Coronary artery (tissue), 2 donors: ENCODE measurements at regions not wholly inside any gene's neighbourhood (a gene's known extent, or its start where the extent isn't known, plus 50 kb on each side); places are given as distances from the start of the nearest gene placed in this dataset.

Experiments
- DNase-seq: peaks from one replicate; pipeline ENCODE4 v3.0.0-alpha.2; 2017; ENCODE audit warnings: low spot score
- H3K27ac ChIP-seq, 2 donors: fragments of 200-600 bp; sonication (generic); one replicate each; pipeline ENCODE4 v1.5.1; 2016 to 2019
- H3K4me3 ChIP-seq: fragments of 200-600 bp; sonication (generic); 2 replicates; pipeline ENCODE4 v1.5.1; 2016; ENCODE audit warnings: mild to moderate bottlenecking, moderate library complexity
- TF ChIP-seq, protein P1 (sequence below): fragments of 200-600 bp; sonication (generic); IDR thresholded peaks from one replicate; pipeline ENCODE4 v1.5.1; 2019; ENCODE audit warnings: antibody characterized with exemption

DNA sequence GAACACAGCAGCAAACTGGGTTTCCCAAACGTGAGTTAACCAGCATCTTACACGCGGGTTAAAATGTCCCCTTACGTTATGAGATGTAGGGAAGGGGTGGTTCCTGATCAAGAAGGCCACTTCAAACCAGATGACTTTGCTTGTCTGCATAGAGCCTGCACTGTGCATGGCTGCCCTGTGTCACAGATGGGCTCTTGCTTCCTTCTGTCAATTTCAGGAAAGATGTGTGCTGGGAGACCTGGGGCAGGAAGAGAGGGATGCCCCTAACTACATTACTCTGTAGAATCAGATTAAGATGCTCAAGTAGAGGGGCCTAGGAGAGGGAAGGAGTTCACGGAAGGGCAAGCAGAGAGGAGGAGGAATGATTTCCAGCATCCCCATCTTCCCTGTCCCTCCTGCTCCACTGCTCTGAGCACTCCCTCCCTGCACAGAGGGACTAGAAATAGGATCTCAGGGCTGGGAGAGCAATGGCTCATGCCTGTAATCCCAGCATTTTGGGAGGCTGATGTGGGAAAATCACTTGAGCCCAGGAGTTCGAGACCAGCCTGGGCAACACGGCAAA is 63.5 kb upstream of the ZMYND8 start:
- no peak overlapping the region for H3K4me3 ChIP-seq
- no peak for DNase-seq
- H3K27ac ChIP-seq = no peak overlapping the region
- TF ChIP-seq, protein P1, sequence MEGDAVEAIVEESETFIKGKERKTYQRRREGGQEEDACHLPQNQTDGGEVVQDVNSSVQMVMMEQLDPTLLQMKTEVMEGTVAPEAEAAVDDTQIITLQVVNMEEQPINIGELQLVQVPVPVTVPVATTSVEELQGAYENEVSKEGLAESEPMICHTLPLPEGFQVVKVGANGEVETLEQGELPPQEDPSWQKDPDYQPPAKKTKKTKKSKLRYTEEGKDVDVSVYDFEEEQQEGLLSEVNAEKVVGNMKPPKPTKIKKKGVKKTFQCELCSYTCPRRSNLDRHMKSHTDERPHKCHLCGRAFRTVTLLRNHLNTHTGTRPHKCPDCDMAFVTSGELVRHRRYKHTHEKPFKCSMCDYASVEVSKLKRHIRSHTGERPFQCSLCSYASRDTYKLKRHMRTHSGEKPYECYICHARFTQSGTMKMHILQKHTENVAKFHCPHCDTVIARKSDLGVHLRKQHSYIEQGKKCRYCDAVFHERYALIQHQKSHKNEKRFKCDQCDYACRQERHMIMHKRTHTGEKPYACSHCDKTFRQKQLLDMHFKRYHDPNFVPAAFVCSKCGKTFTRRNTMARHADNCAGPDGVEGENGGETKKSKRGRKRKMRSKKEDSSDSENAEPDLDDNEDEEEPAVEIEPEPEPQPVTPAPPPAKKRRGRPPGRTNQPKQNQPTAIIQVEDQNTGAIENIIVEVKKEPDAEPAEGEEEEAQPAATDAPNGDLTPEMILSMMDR = no peak

DNA sequence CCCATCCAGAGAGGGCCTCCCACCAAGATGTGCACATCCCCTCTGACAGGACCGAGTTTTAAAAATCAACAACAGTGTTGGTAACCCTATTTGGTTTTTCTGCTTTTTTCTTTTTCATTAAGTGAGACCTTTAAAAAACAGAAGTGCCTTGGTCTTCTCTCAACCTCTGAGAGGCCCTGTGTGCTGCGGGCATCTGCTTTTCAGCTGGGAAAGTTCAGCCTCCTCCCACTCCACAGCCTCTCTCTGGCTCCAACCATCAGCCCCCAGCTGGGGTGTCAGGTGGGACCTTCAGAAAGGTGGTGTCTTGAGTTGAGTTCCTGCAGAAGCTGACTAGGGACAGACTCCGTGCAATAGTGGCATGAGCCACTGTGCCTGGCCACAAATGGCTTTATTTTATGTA is 64.6 kb upstream of the ZMYND8 start:
- Histone ChIP-seq H3K27ac (no peak overlapping the region), H3K4me3 (no peak overlapping the region)
- no peak for DNase-seq
- TF ChIP-seq, protein P1 = no peak

DNA sequence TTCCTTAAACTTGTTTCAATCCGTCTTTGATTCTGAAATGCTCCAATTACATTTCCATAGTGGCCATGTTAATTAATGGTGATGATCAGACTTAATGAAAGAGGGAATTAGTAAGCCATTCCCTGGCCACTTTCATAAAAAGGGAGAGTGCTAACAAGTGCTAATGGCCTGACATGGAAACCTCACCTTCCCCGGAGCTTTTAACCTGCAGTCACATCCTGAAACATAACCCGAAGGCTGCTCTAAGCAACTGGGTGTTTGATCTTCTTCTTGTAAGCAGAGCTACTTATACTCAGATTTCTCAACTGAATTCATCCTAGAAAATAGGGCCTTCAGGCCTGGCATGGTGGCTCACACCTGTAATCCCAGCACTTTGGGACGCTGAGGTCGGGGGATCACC is 67.1 kb upstream of the ZMYND8 start:
- TF ChIP-seq, protein P1 = no peak
- H3K4me3 ChIP-seq = no peak overlapping the region
- no peak for DNase-seq
- H3K27ac ChIP-seq = no peak overlapping the region

DNA sequence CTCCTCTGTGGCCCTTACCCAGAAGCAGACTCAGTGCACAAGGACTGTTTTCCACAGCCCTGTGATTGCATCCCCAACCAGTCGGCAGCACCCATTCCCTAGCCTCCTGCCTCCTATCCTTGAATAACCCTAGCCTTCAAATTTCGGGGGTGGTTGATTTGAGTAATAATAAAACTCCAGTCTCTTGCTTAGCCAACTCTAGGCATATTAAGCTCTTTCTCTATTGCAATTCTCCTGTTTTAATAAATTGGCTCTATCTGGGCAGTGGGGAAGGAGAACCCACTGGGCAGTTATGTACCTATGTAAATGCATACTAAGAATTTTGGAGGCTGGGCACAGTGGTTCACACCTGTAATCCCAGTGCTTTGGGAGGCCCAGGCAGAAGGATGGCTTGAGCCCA is 70.6 kb upstream of the ZMYND8 start:
- TF ChIP-seq, protein P1 = no peak
- DNase-seq = no peak
- H3K27ac ChIP-seq = no peak overlapping the region
- H3K4me3 ChIP-seq = no peak overlapping the region

DNA sequence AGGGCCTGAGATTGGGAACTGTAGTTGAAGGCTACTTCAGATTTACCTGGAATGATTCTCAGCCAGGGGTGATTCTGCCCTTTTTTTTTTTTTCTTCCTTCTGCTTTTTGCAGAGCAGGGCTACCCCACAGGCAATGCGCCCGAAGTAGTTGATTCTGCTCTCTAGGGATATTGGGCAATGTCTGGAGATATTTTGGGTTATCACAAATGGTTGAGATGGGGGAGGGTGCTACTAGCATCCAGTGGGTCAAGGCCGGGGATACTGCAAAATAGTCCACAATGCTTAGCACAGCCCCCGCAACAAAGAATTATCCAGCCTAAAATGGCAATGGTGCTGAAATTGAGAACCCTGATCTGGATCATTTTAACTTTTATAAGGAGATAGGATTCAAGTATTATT is 71.2 kb upstream of the ZMYND8 start:
- no peak for DNase-seq
- TF ChIP-seq, protein P1 = no peak
- H3K27ac ChIP-seq = no peak overlapping the region
- H3K4me3 ChIP-seq = no peak overlapping the region

DNA sequence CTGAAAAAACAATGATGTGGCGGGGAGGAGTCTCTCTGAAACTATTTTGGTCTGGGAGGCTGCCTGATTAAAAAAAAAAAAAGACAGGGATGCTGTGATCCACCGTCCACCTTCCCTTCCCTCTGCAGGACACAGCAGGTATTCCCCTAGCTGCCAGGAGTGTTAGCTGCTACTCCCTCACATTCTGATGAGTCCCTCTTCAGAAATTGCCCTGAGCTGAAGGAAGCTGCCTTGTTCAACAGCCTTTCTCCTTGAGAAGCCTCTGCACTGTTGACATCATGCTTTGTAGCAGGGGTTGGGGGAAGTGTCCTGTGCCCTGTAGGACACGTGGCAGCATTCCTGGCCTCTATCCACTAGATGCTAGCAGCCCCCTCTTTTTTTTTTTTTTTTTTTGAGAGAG is 71.7 kb upstream of the ZMYND8 start:
- Histone ChIP-seq H3K4me3 (no peak overlapping the region), H3K27ac (no peak overlapping the region)
- TF ChIP-seq, protein P1 = no peak
- DNase-seq = no peak

DNA sequence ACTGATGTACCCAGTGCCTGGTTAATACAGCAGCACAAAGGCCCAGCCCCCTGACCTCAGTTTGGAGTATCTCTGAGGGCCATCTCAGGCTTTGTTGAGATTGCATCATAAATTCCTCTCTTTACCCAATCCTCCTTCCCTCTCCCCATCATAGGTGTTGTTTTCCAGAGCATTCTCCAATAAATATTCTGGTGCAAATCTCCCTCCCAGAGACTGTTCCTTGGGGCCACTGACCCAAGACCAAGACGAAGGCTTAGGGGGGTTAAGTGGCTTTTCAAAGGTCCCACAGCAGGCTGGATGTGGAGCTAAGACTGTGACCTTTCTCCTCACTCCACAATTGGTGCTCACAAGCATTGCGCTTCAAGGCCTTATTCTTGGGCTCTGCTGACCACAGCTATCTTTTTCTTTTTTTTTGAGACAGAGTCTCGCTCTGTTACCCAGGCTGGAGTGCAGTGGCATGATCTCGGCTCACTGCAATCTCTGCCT is 72.4 kb upstream of the ZMYND8 start:
- TF ChIP-seq, protein P1 = no peak
- DNase-seq = no peak
- Histone ChIP-seq H3K4me3 (no peak overlapping the region), H3K27ac (no peak overlapping the region)
